ENCODE measurements at regions not wholly inside any gene's neighbourhood (a gene's known extent, or its start where the extent isn't known, plus 50 kb on each side); places are given as distances from the start of the nearest gene placed in this dataset.

- DNase-seq = no peak
Observed at GRCh38 chr11:111091321-111091938, 154.1 kb upstream of the POU2AF2 start.

GRCh38 chr11:111089759-111090158 lies 155.8 kb upstream of the POU2AF2 start:
- DNase-seq = no peak

- DNase-seq = no peak
Observed at GRCh38 chr11:111088847-111089355, 156.6 kb upstream of the POU2AF2 start.

- peak; percentile 79 to 92 for DNase-seq
Observed at GRCh38 chr11:111086058-111086457, 159.5 kb upstream of the POU2AF2 start.

- no peak for DNase-seq
Observed at GRCh38 chr11:111082664-111083063, 162.9 kb upstream of the POU2AF2 start.

GRCh38 chr11:111081021-111081511 lies 164.5 kb upstream of the POU2AF2 start:
- DNase-seq = peak in 1 of 2 experiments; percentile 56

- no peak for DNase-seq
Observed at GRCh38 chr11:111077530-111078322, 167.8 kb upstream of the POU2AF2 start.

- DNase-seq = no peak
Observed at GRCh38 chr11:111069066-111069465, 176.5 kb upstream of the POU2AF2 start.

- no peak for DNase-seq
Observed at GRCh38 chr11:111067994-111068393, 177.5 kb upstream of the POU2AF2 start.

GRCh38 chr11:111066846-111067245 lies 178.7 kb upstream of the POU2AF2 start:
- DNase-seq = no peak

- no peak for DNase-seq
Observed at GRCh38 chr11:111063726-111064517, 181.6 kb upstream of the POU2AF2 start.

- no peak for DNase-seq
Observed at GRCh38 chr11:111062420-111062819, 183.1 kb upstream of the POU2AF2 start.

GRCh38 chr11:111059726-111060125 lies 185.8 kb upstream of the POU2AF2 start:
- no peak for DNase-seq

GRCh38 chr11:111049131-111049530 lies 196.4 kb upstream of the POU2AF2 start:
- no peak for DNase-seq

- DNase-seq = no peak
Observed at GRCh38 chr11:111047374-111047773, 198.2 kb upstream of the POU2AF2 start.

- no peak for DNase-seq
Observed at GRCh38 chr11:111046291-111046690, 199.2 kb upstream of the POU2AF2 start.

- no peak for DNase-seq
Observed at GRCh38 chr11:111045874-111046273, 199.7 kb upstream of the POU2AF2 start.

- DNase-seq = no peak
Observed at GRCh38 chr11:111045407-111045803, 200.1 kb upstream of the POU2AF2 start.

GRCh38 chr11:111044751-111045406 lies 200.6 kb upstream of the POU2AF2 start:
- DNase-seq = no peak

- DNase-seq = no peak
Observed at GRCh38 chr11:111039982-111040381, 205.5 kb upstream of the POU2AF2 start.

- no peak for DNase-seq
Observed at GRCh38 chr11:111035746-111036145, 209.8 kb upstream of the POU2AF2 start.

- DNase-seq = no peak
Observed at GRCh38 chr11:111026241-111026640, 219.3 kb upstream of the POU2AF2 start.

GRCh38 chr11:111021131-111021530 lies 224.4 kb upstream of the POU2AF2 start:
- peak in 1 of 2 experiments; percentile 44 for DNase-seq

Measured in NCI-H2081 (cell line).